Mesenchymal stem cell (in vitro differentiated cells and primary cell): ENCODE measurements at regions not wholly inside any gene's neighbourhood (a gene's known extent, or its start where the extent isn't known, plus 50 kb on each side); places are given as distances from the start of the nearest gene placed in this dataset.

Experiments
- DNase-seq: peaks from one replicate; pipeline ENCODE4 v3.0.0-alpha.2; 2013
- H2AFZ ChIP-seq: one replicate; pipeline ENCODE4 v1.6.1; 2013; ENCODE audit warnings: low read depth, mild to moderate bottlenecking, control low read depth, inconsistent platforms, low read length, moderate library complexity
- H2AK5ac ChIP-seq: 2 replicates; pipeline ENCODE4 v1.6.1; 2013; ENCODE audit warnings: low read length, moderate library complexity, mild to moderate bottlenecking, inconsistent platforms; ENCODE audit not compliant: severe bottlenecking
- H2BK120ac ChIP-seq: one replicate; pipeline ENCODE4 v1.6.1; 2013; ENCODE audit warnings: low read depth, mild to moderate bottlenecking, inconsistent platforms, low read length, moderate library complexity
- H2BK12ac ChIP-seq, 2 experiments: one replicate each; pipeline ENCODE4 v1.6.1; 2013; ENCODE audit warnings: inconsistent platforms in 2 of 2, low read length in 2 of 2, mild to moderate bottlenecking in 2 of 2, moderate library complexity in 2 of 2, control low read depth in 1 of 2
- H2BK15ac ChIP-seq: one replicate; pipeline ENCODE4 v1.6.1; 2013; ENCODE audit warnings: mild to moderate bottlenecking, low read depth, inconsistent platforms; ENCODE audit not compliant: poor library complexity, severe bottlenecking
- H2BK5ac ChIP-seq: 2 replicates; pipeline ENCODE4 v1.6.1; 2013; ENCODE audit warnings: low read depth, mild to moderate bottlenecking, low read length, control low read depth, inconsistent platforms; ENCODE audit not compliant: poor library complexity, severe bottlenecking
- H3K14ac ChIP-seq, 2 experiments: one replicate each; pipeline ENCODE4 v1.6.1; 2013; ENCODE audit warnings: inconsistent platforms in 2 of 2, low read length in 2 of 2, control low read depth in 1 of 2, mild to moderate bottlenecking in 1 of 2, moderate library complexity in 1 of 2
- H3K18ac ChIP-seq, 2 experiments: one replicate each; pipeline ENCODE4 v1.6.1; 2013; ENCODE audit warnings: inconsistent platforms in 2 of 2, low read length in 2 of 2, control low read depth in 1 of 2, low read depth in 1 of 2, mild to moderate bottlenecking in 1 of 2
- H3K23ac ChIP-seq, 2 experiments: one replicate each; pipeline ENCODE4 v1.6.1; 2013; ENCODE audit warnings: inconsistent platforms in 2 of 2, low read length in 2 of 2, mild to moderate bottlenecking in 2 of 2, moderate library complexity in 2 of 2, control low read depth in 1 of 2
- H3K27ac ChIP-seq: 2 replicates; pipeline ENCODE4 v1.5.1; 2013; ENCODE audit warnings: mild to moderate bottlenecking, moderate library complexity, low read length, control low read depth, inconsistent platforms; ENCODE audit not compliant: poor library complexity, severe bottlenecking
- H3K27me3 ChIP-seq, 2 experiments: 2 replicates each; pipeline versions ENCODE4 v1.6.1 to v1.7.0; 2013; ENCODE audit warnings: low read length in 2 of 2, mild to moderate bottlenecking in 2 of 2, moderate library complexity in 2 of 2, control low read depth in 1 of 2, inconsistent platforms in 1 of 2; ENCODE audit not compliant: control insufficient read depth in 1 of 2, insufficient read depth in 1 of 2
- H3K36me3 ChIP-seq, 2 experiments: 2 replicates each; pipeline versions ENCODE4 v1.6.1 to v1.7.0; 2013; ENCODE audit warnings: low read length in 2 of 2, control low read depth in 1 of 2, inconsistent platforms in 1 of 2, low read depth in 1 of 2, mild to moderate bottlenecking in 1 of 2; ENCODE audit not compliant: insufficient read depth in 2 of 2, control insufficient read depth in 1 of 2
- H3K4ac ChIP-seq, 2 experiments: one replicate each; pipeline ENCODE4 v1.6.1; 2013; ENCODE audit warnings: inconsistent platforms in 2 of 2, low read length in 2 of 2, mild to moderate bottlenecking in 2 of 2, moderate library complexity in 2 of 2, control low read depth in 1 of 2, low read depth in 1 of 2
- H3K4me1 ChIP-seq: 2 replicates; pipeline ENCODE4 v1.6.1; 2013; ENCODE audit warnings: low read depth, low read length, control low read depth; ENCODE audit not compliant: control insufficient read depth, insufficient read depth
- H3K4me2 ChIP-seq: 2 replicates; pipeline ENCODE4 v1.6.1; 2013; ENCODE audit warnings: low read length, mild to moderate bottlenecking, inconsistent platforms; ENCODE audit not compliant: poor library complexity, severe bottlenecking
- H3K4me3 ChIP-seq, 2 experiments: 2 replicates each; pipeline versions ENCODE4 v1.5.1 to v1.7.0; 2013; ENCODE audit warnings: low read length in 2 of 2, mild to moderate bottlenecking in 2 of 2, control low read depth in 1 of 2, low read depth in 1 of 2; ENCODE audit not compliant: insufficient read depth in 1 of 2
- H3K79me1 ChIP-seq: replicated peaks from 2 replicates; pipeline ENCODE4 v1.6.1; 2013; ENCODE audit warnings: mild to moderate bottlenecking, control low read depth, low read length, inconsistent platforms; ENCODE audit not compliant: poor library complexity, severe bottlenecking
- H3K9ac ChIP-seq: 2 replicates; pipeline ENCODE4 v1.7.0; 2013; ENCODE audit warnings: mild to moderate bottlenecking, low read length, moderate library complexity
- H3K9me3 ChIP-seq: 2 replicates; pipeline ENCODE4 v1.7.0; 2013; ENCODE audit warnings: mild to moderate bottlenecking, low read length; ENCODE audit not compliant: control insufficient read depth
- H4K8ac ChIP-seq: one replicate; pipeline ENCODE4 v1.6.1; 2013; ENCODE audit warnings: inconsistent platforms, mild to moderate bottlenecking, low read length, moderate library complexity
- H4K91ac ChIP-seq: one replicate; pipeline ENCODE4 v1.6.1; 2013; ENCODE audit warnings: mild to moderate bottlenecking, low read length, inconsistent platforms
- WGBS: methylation state at CpG from one replicate; pipeline ENCODE4 v1.1.7; 2013; ENCODE audit warnings: mixed read lengths; 5-methylcytosine and 5-hydroxymethylcytosine counted together

GRCh38 chr4:123898946-123899666 lies 502.5 kb downstream of the SPRY1 start:
- H3K4me3 ChIP-seq: no peak overlapping the region
- H3K9ac ChIP-seq: no peak overlapping the region
- no peak overlapping the region for H3K23ac ChIP-seq
- H2BK12ac ChIP-seq: no peak overlapping the region
- H3K9me3 ChIP-seq: no peaks in the 10 kb centered on the region
- DNase-seq: no peak
- no peak overlapping the region for H3K14ac ChIP-seq
- H3K18ac ChIP-seq: peak overlapping the region in 1 of 2 experiments; percentile 39
- H3K4me2 ChIP-seq: no peak overlapping the region
- H3K36me3 ChIP-seq: no peaks in the 10 kb centered on the region
- H3K27me3 ChIP-seq: no peaks in the 10 kb centered on the region
- no peak overlapping the region for H3K4ac ChIP-seq
- no peaks in the 10 kb centered on the region for H3K4me1 ChIP-seq
- no peak overlapping the region for H2AFZ ChIP-seq
- WGBS: 94% methylated on average over 2 of the region's 2 CpGs
- H4K91ac ChIP-seq: no peak overlapping the region
- no peak overlapping the region for H2BK15ac ChIP-seq
- peak overlapping the region; percentile 77 for H2BK120ac ChIP-seq
- H3K79me1 ChIP-seq: no peaks in the 10 kb centered on the region
- H4K8ac ChIP-seq: no peak overlapping the region
- no peak overlapping the region for H3K27ac ChIP-seq
- H2AK5ac ChIP-seq: no peak overlapping the region
- H2BK5ac ChIP-seq: no peak overlapping the region

GRCh38 chr4:123904882-123905281 lies 508.3 kb downstream of the SPRY1 start:
- Histone ChIP-seq H3K9ac (no peak overlapping the region), H3K4ac (no peak overlapping the region), H2BK5ac (no peak overlapping the region), H4K91ac (no peak overlapping the region), H4K8ac (no peak overlapping the region), H3K4me2 (no peak overlapping the region), H3K23ac (no peak overlapping the region), H2BK120ac (no peak overlapping the region), H3K27ac (no peak overlapping the region), H3K9me3 (no peaks in the 10 kb centered on the region), H3K4me1 (no peaks in the 10 kb centered on the region), H3K36me3 (no peaks in the 10 kb centered on the region), H3K27me3 (no peaks in the 10 kb centered on the region), H3K4me3 (no peak overlapping the region), H2BK15ac (no peak overlapping the region), H3K18ac (no peak overlapping the region), H2AK5ac (no peak overlapping the region), H3K14ac (no peak overlapping the region), H2BK12ac (no peak overlapping the region), H2AFZ (no peak overlapping the region), H3K79me1 (no peaks in the 10 kb centered on the region)
- WGBS: 98% methylated on average over 1 of the region's 1 CpG
- no peak for DNase-seq

- no peak overlapping the region for H3K23ac ChIP-seq
- H2BK120ac ChIP-seq: no peak overlapping the region
- no peak overlapping the region for H3K4me3 ChIP-seq
Observed at GRCh38 chr4:123913598-123913997, 517.0 kb downstream of the SPRY1 start.

GRCh38 chr4:123916821-123917220 lies 520.2 kb downstream of the SPRY1 start:
- no peak overlapping the region for H3K4me2 ChIP-seq

More at GRCh38 chr4:123913598-123913997, 517.0 kb downstream of the SPRY1 start:
- H3K36me3 ChIP-seq: no peaks in the 10 kb centered on the region
- no peak overlapping the region for H2AFZ ChIP-seq
- H3K18ac ChIP-seq: no peak overlapping the region
- no peaks in the 10 kb centered on the region for H3K27me3 ChIP-seq
- H3K4me2 ChIP-seq: no peak overlapping the region
- H4K91ac ChIP-seq: no peak overlapping the region
- H3K79me1 ChIP-seq: no peaks in the 10 kb centered on the region
- H2BK15ac ChIP-seq: no peak overlapping the region
- no peak overlapping the region for H4K8ac ChIP-seq
- no peak overlapping the region for H2AK5ac ChIP-seq
- no peak overlapping the region for H3K14ac ChIP-seq
- no peak overlapping the region for H2BK12ac ChIP-seq
- no peak overlapping the region for H3K4ac ChIP-seq
- H2BK5ac ChIP-seq: no peak overlapping the region
- no peaks in the 10 kb centered on the region for H3K4me1 ChIP-seq
- no peak overlapping the region for H3K27ac ChIP-seq
- no peaks in the 10 kb centered on the region for H3K9me3 ChIP-seq
- no peak for DNase-seq
- H3K9ac ChIP-seq: no peak overlapping the region

More at GRCh38 chr4:123916821-123917220, 520.2 kb downstream of the SPRY1 start:
- Histone ChIP-seq H3K18ac (no peak overlapping the region), H3K9ac (no peak overlapping the region), H3K79me1 (no peaks in the 10 kb centered on the region), H4K91ac (no peak overlapping the region), H4K8ac (no peak overlapping the region), H2BK120ac (no peak overlapping the region), H3K9me3 (no peaks in the 10 kb centered on the region), H3K27me3 (no peaks in the 10 kb centered on the region), H3K14ac (no peak overlapping the region), H2BK15ac (no peak overlapping the region), H2BK12ac (no peak overlapping the region), H3K4me3 (no peak overlapping the region), H2BK5ac (no peak overlapping the region), H3K4me1 (no peaks in the 10 kb centered on the region), H2AFZ (no peak overlapping the region), H3K4ac (no peak overlapping the region), H3K36me3 (no peaks in the 10 kb centered on the region), H3K27ac (no peak overlapping the region), H2AK5ac (no peak overlapping the region), H3K23ac (no peak overlapping the region)
- DNase-seq: no peak
- 100% methylated on average over 1 of the region's 2 CpGs for WGBS
